Calu3 (cell line): ENCODE measurements at regions not wholly inside any gene's neighbourhood (a gene's known extent, or its start where the extent isn't known, plus 50 kb on each side); places are given as distances from the start of the nearest gene placed in this dataset.

Experiments used
- BruUV-seq: library from RNA; stranded (reverse); fragments of 400-500 nt; replicated peaks from 2 replicates; lab custom pipeline; 2021; lab: Mats Ljungman, UMichigan
- CTCF ChIA-PET: fragments of 300-600 bp; sonication (Branson Sonifier 250); formaldehyde crosslinking; loops from one replicate; lab custom pipeline; 2022; ENCODE audit warnings: antibody characterized with exemption; lab: Charles Lee
- DNase-seq: peaks from one replicate; pipeline ENCODE4 v3.0.0; 2022
- H3K27ac Mint-ChIP-seq: one replicate; pipeline ENCODE4 v1.8.0; 2022; ENCODE audit warnings: mixed read lengths; ENCODE audit not compliant: unreplicated experiment
- H3K27me3 Mint-ChIP-seq: one replicate; pipeline ENCODE4 v1.8.0; 2022; ENCODE audit warnings: mixed read lengths; ENCODE audit not compliant: unreplicated experiment
- H3K36me3 Mint-ChIP-seq: one replicate; pipeline ENCODE4 v1.8.0; 2022; ENCODE audit warnings: mild to moderate bottlenecking, moderate library complexity, mixed read lengths; ENCODE audit not compliant: insufficient read depth, unreplicated experiment
- H3K4me1 Mint-ChIP-seq: one replicate; pipeline ENCODE4 v1.8.0; 2022; ENCODE audit warnings: mild to moderate bottlenecking, low read depth, mixed read lengths; ENCODE audit not compliant: unreplicated experiment
- H3K4me3 Mint-ChIP-seq: one replicate; pipeline ENCODE4 v1.8.0; 2022; ENCODE audit warnings: mild to moderate bottlenecking, low read depth, moderate library complexity, mixed read lengths; ENCODE audit not compliant: unreplicated experiment
- H3K9me3 Mint-ChIP-seq: one replicate; pipeline ENCODE4 v1.8.0; 2022; ENCODE audit warnings: low read depth, mixed read lengths; ENCODE audit not compliant: unreplicated experiment
- intact Hi-C: fragments of 100-400 bp; cut with micrococcal nuclease; formaldehyde crosslinking; loops from one replicate; pipeline ENCODE4 v1.10.0; 2022; ENCODE audit not compliant: unreplicated experiment
- TF ChIP-seq, protein P1 (sequence below): fragments of 200-600 bp; IDR thresholded peaks from one replicate; pipeline ENCODE4 v1.8.0; 2022; ENCODE audit warnings: antibody characterized with exemption; ENCODE audit not compliant: unreplicated experiment

DNA sequence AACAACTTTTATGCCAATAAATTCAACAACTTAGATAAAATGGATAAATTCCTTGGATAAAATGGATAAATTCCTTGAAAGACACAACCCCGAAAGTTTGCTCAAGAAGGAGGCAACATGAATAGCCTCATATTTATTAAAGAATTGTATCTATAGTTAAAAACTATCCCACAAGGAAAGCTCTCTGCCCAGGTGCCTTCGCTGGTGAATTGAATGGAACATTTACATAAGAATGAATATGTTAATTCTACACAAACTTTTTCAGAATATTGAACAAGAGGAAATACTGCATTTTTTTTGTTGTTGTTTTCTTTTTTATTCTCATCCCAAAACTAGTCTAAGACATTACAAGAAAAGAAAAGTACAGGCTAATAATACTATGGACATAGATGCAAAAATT, 805.3 kb upstream of the RAB6C start:
- Mint-ChIP-seq H3K27ac (no peak overlapping the region), H3K27me3 (no peaks in the 10 kb centered on the region), H3K4me3 (no peak overlapping the region), H3K4me1 (no peaks in the 10 kb centered on the region), H3K36me3 (no peaks in the 10 kb centered on the region), H3K9me3 (no peaks in the 10 kb centered on the region)
- TF ChIP-seq, protein P1, sequence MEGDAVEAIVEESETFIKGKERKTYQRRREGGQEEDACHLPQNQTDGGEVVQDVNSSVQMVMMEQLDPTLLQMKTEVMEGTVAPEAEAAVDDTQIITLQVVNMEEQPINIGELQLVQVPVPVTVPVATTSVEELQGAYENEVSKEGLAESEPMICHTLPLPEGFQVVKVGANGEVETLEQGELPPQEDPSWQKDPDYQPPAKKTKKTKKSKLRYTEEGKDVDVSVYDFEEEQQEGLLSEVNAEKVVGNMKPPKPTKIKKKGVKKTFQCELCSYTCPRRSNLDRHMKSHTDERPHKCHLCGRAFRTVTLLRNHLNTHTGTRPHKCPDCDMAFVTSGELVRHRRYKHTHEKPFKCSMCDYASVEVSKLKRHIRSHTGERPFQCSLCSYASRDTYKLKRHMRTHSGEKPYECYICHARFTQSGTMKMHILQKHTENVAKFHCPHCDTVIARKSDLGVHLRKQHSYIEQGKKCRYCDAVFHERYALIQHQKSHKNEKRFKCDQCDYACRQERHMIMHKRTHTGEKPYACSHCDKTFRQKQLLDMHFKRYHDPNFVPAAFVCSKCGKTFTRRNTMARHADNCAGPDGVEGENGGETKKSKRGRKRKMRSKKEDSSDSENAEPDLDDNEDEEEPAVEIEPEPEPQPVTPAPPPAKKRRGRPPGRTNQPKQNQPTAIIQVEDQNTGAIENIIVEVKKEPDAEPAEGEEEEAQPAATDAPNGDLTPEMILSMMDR: no peak
- intact Hi-C loops: no loop called here
- DNase-seq: no peak
- CTCF ChIA-PET: no interaction called here
- no TSS peak for BruUV-seq

DNA sequence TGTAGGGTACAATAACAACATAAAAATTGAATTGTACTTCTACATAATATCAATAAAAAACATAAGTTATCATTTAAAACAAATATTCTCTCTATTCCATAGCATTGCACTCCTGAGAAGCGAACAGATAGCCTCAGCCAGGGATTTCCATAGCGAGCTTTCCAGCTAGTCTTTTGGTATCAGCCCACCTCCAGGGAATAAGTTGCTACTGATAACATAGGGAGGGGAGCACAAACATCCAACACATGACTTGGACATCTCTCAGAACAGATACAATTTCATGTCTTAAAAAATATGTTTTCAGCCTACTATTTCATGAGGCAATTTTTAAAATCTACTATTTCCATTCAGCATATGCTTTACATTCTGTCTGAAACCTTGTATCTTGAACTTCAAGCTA, 804.4 kb upstream of the RAB6C start:
- CTCF ChIA-PET: no interaction called here
- TF ChIP-seq, protein P1: no peak

GRCh38 chr2:129176375-129176774, 803.1 kb upstream of the RAB6C start:
- DNase-seq: no peak
- no peak overlapping the region for H3K4me3 Mint-ChIP-seq
- TF ChIP-seq, protein P1: no peak
- CTCF ChIA-PET: interaction anchor here (0.6 kb wide), 1 partner anchor 1216 kb away, joined by 7 read pairs; no protein-coding TSS in a partner anchor
- H3K27me3 Mint-ChIP-seq: no peaks in the 10 kb centered on the region
- H3K9me3 Mint-ChIP-seq: no peaks in the 10 kb centered on the region
- no peak overlapping the region for H3K27ac Mint-ChIP-seq
- no peaks in the 10 kb centered on the region for H3K4me1 Mint-ChIP-seq
- H3K36me3 Mint-ChIP-seq: no peaks in the 10 kb centered on the region
- BruUV-seq: no TSS peak
- intact Hi-C loops: no loop called here

More for the DNA sequence above, 804.4 kb upstream of the RAB6C start:
- Mint-ChIP-seq H3K36me3 (no peaks in the 10 kb centered on the region), H3K9me3 (no peaks in the 10 kb centered on the region), H3K4me3 (no peak overlapping the region), H3K27me3 (no peaks in the 10 kb centered on the region), H3K4me1 (no peaks in the 10 kb centered on the region), H3K27ac (no peak overlapping the region)
- intact Hi-C loops: no loop called here
- no peak for DNase-seq
- no TSS peak for BruUV-seq

DNA sequence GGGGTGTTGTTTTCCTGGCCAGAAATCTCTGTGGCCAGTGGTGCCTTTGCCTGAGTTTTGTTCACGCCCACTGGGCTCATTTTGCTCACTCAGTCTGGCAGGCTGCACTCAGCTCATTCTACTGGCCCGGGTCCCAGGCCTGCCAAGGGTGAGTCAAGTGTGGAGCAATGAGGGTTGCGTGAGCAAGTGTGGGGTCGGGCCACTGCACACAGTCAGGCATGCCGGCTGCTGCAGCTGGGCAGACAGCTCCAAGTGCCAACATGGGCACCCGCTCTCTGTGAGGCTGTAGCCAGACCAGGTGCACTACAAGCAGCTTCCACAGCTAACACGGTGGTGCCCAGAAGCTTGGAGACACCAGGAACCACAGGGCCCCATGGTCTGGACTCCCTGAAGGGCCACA, 801.1 kb upstream of the RAB6C start:
- H3K4me3 Mint-ChIP-seq: no peak overlapping the region
- no peaks in the 10 kb centered on the region for H3K4me1 Mint-ChIP-seq
- no peak overlapping the region for H3K27ac Mint-ChIP-seq
- no peaks in the 10 kb centered on the region for H3K36me3 Mint-ChIP-seq
- CTCF ChIA-PET: interaction anchor here (0.9 kb wide), 1 partner anchor 15 kb away, joined by 3 read pairs; no protein-coding TSS in a partner anchor
- H3K27me3 Mint-ChIP-seq: no peaks in the 10 kb centered on the region
- no peak for DNase-seq
- BruUV-seq: no TSS peak
- no peaks in the 10 kb centered on the region for H3K9me3 Mint-ChIP-seq
- intact Hi-C loops: no loop called here
- TF ChIP-seq, protein P1: no peak
